Lung microvascular endothelial cell (primary cell): ENCODE measurements at regions not wholly inside any gene's neighbourhood (a gene's known extent, or its start where the extent isn't known, plus 50 kb on each side); places are given as distances from the start of the nearest gene placed in this dataset.
"Not testable (repeated sequence)": the region's sequence is repeated elsewhere in the genome, so short reads cannot be mapped to it uniquely, and the experiment has no call there.

ENCODE experiments used
- DNase-seq, 2 donors: peaks; one replicate each; pipeline versions ENCODE4 v3.0.0 to v3.0.0-alpha.2; 2010; ENCODE audit warnings: low read depth in 2 of 2

- DNase-seq = no peak
Measured at GRCh38 chr10:124168991-124169802, 75.8 kb upstream of the CHST15 start.

GRCh38 chr10:124168581-124168980, 75.2 kb upstream of the CHST15 start:
- DNase-seq = no peak

- DNase-seq = not testable (repeated sequence)
Measured at GRCh38 chr10:124167925-124168324, 74.5 kb upstream of the CHST15 start.

- no peak for DNase-seq
Measured at GRCh38 chr10:124166431-124167125, 73.2 kb upstream of the CHST15 start.

GRCh38 chr10:124165827-124166226, 72.4 kb upstream of the CHST15 start:
- DNase-seq = no peak

- no peak for DNase-seq
Measured at GRCh38 chr10:124165311-124165710, 71.9 kb upstream of the CHST15 start.

- no peak for DNase-seq
Measured at GRCh38 chr10:124164264-124164663, 70.9 kb upstream of the CHST15 start.

GRCh38 chr10:124162774-124163354, 69.5 kb upstream of the CHST15 start:
- DNase-seq = peak in 1 of 2 donors; percentile 28

GRCh38 chr10:124162136-124162535, 68.7 kb upstream of the CHST15 start:
- no peak for DNase-seq

GRCh38 chr10:124161601-124162000, 68.2 kb upstream of the CHST15 start:
- no peak for DNase-seq

GRCh38 chr10:124160943-124161582, 67.7 kb upstream of the CHST15 start:
- no peak for DNase-seq

GRCh38 chr10:124160176-124160575, 66.8 kb upstream of the CHST15 start:
- no peak for DNase-seq

- no peak for DNase-seq
Measured at GRCh38 chr10:124159153-124159552, 65.8 kb upstream of the CHST15 start.

GRCh38 chr10:124158592-124158991, 65.2 kb upstream of the CHST15 start:
- DNase-seq = no peak

GRCh38 chr10:124157271-124157681, 63.9 kb upstream of the CHST15 start:
- DNase-seq = no peak

- DNase-seq = peak; percentile 23 to 43
Measured at GRCh38 chr10:124156524-124157260, 63.3 kb upstream of the CHST15 start.

- DNase-seq = peak; percentile 37 to 54
Measured at GRCh38 chr10:124155781-124156435, 62.5 kb upstream of the CHST15 start.

GRCh38 chr10:124153023-124153826, 59.8 kb upstream of the CHST15 start:
- DNase-seq = peak; percentile 63 to 95

GRCh38 chr10:124152139-124153022, 59.0 kb upstream of the CHST15 start:
- DNase-seq = peak in 1 of 2 donors; percentile 56
